SJSA1 (cell line): ENCODE measurements at regions not wholly inside any gene's neighbourhood (a gene's known extent, or its start where the extent isn't known, plus 50 kb on each side); places are given as distances from the start of the nearest gene placed in this dataset.
"Not testable (repeated sequence)": the region's sequence is repeated elsewhere in the genome, so short reads cannot be mapped to it uniquely, and the experiment has no call there.

Experiments used
- DNase-seq, 2 experiments: peaks; one replicate each; pipeline ENCODE4 v3.0.0-alpha.2; 2015 to 2020; ENCODE audit warnings: low spot score in 2 of 2, low read depth in 1 of 2
- H3K27ac ChIP-seq: fragments of 250-450 bp; sonication (Bioruptor Pico); 2 replicates; pipeline ENCODE4 v1.5.1; 2020; ENCODE audit warnings: mild to moderate bottlenecking, moderate library complexity
- H3K27me3 ChIP-seq: fragments of 250-450 bp; sonication (Bioruptor Pico); replicated peaks from 2 replicates; pipeline ENCODE4 v1.5.1; 2020; ENCODE audit warnings: mild to moderate bottlenecking, moderate library complexity
- H3K36me3 ChIP-seq: fragments of 250-450 bp; sonication (Bioruptor Pico); 2 replicates; pipeline ENCODE4 v1.5.1; 2020; ENCODE audit warnings: mild to moderate bottlenecking
- H3K4me1 ChIP-seq: fragments of 250-450 bp; sonication (Bioruptor Pico); replicated peaks from 2 replicates; pipeline ENCODE4 v1.6.1; 2021; ENCODE audit warnings: mild to moderate bottlenecking
- H3K4me3 ChIP-seq: fragments of 250-450 bp; sonication (Bioruptor Pico); 2 replicates; pipeline ENCODE4 v1.5.1; 2020; ENCODE audit warnings: mild to moderate bottlenecking
- H3K9me3 ChIP-seq: fragments of 250-450 bp; sonication (Bioruptor Pico); replicated peaks from 2 replicates; pipeline ENCODE4 v1.5.1; 2020; ENCODE audit warnings: mild to moderate bottlenecking

- H3K9me3 ChIP-seq = no peaks in the 10 kb centered on the region
- no peaks in the 10 kb centered on the region for H3K27me3 ChIP-seq
- no peaks in the 10 kb centered on the region for H3K4me1 ChIP-seq
- H3K27ac ChIP-seq = no peak overlapping the region
- no peak overlapping the region for H3K4me3 ChIP-seq
- H3K36me3 ChIP-seq = no peaks in the 10 kb centered on the region
- no peak for DNase-seq
Observed at GRCh38 chr2:41038408-41038807, 586.5 kb upstream of the SLC8A1 start.

GRCh38 chr2:41039750-41040149 lies 587.9 kb upstream of the SLC8A1 start:
- not testable (repeated sequence) for H3K9me3 ChIP-seq, DNase-seq, H3K4me3 ChIP-seq, H3K27ac ChIP-seq, H3K27me3 ChIP-seq, H3K36me3 ChIP-seq, H3K4me1 ChIP-seq

GRCh38 chr2:41040782-41041520 lies 589.1 kb upstream of the SLC8A1 start:
- H3K4me3 ChIP-seq = no peak overlapping the region
- DNase-seq = no peak
- no peaks in the 10 kb centered on the region for H3K36me3 ChIP-seq
- H3K9me3 ChIP-seq = no peaks in the 10 kb centered on the region
- H3K27me3 ChIP-seq = no peaks in the 10 kb centered on the region
- H3K27ac ChIP-seq = no peak overlapping the region
- H3K4me1 ChIP-seq = no peaks in the 10 kb centered on the region

GRCh38 chr2:41042343-41042742 lies 590.5 kb upstream of the SLC8A1 start:
- Histone ChIP-seq H3K27ac (no peak overlapping the region), H3K36me3 (no peaks in the 10 kb centered on the region), H3K4me1 (no peaks in the 10 kb centered on the region), H3K9me3 (no peaks in the 10 kb centered on the region), H3K4me3 (no peak overlapping the region), H3K27me3 (no peaks in the 10 kb centered on the region)
- DNase-seq = no peak

GRCh38 chr2:41061356-41061755 lies 609.5 kb upstream of the SLC8A1 start:
- H3K27me3 ChIP-seq = no peaks in the 10 kb centered on the region; the same call in 1 of the 2 replicates
- no peaks in the 10 kb centered on the region for H3K9me3 ChIP-seq
- H3K36me3 ChIP-seq = no peaks in the 10 kb centered on the region
- DNase-seq = no peak
- no peak overlapping the region for H3K27ac ChIP-seq
- no peaks in the 10 kb centered on the region for H3K4me1 ChIP-seq
- no peak overlapping the region for H3K4me3 ChIP-seq

GRCh38 chr2:41062336-41062735 lies 610.4 kb upstream of the SLC8A1 start:
- H3K4me1 ChIP-seq = no peaks in the 10 kb centered on the region
- no peak for DNase-seq

GRCh38 chr2:41066168-41066567 lies 614.3 kb upstream of the SLC8A1 start:
- no peak overlapping the region for H3K4me3 ChIP-seq
- no peak for DNase-seq
- H3K9me3 ChIP-seq = no peaks in the 10 kb centered on the region
- H3K4me1 ChIP-seq = no peaks in the 10 kb centered on the region
- no peak overlapping the region for H3K27ac ChIP-seq
- H3K36me3 ChIP-seq = no peaks in the 10 kb centered on the region
- H3K27me3 ChIP-seq = no peaks in the 10 kb centered on the region

More at GRCh38 chr2:41062336-41062735, 610.4 kb upstream of the SLC8A1 start:
- no peaks in the 10 kb centered on the region for H3K9me3 ChIP-seq
- no peaks in the 10 kb centered on the region; the same call in 1 of the 2 replicates for H3K27me3 ChIP-seq
- no peak overlapping the region for H3K27ac ChIP-seq
- no peaks in the 10 kb centered on the region for H3K36me3 ChIP-seq
- H3K4me3 ChIP-seq = no peak overlapping the region

- H3K36me3 ChIP-seq = no peaks in the 10 kb centered on the region
- no peaks in the 10 kb centered on the region for H3K4me1 ChIP-seq
- no peaks in the 10 kb centered on the region for H3K27me3 ChIP-seq
- no peak overlapping the region for H3K27ac ChIP-seq
- H3K4me3 ChIP-seq = no peak overlapping the region
- no peaks in the 10 kb centered on the region for H3K9me3 ChIP-seq
- DNase-seq = no peak
Observed at GRCh38 chr2:41068740-41069139, 616.9 kb upstream of the SLC8A1 start.

GRCh38 chr2:41078341-41078740 lies 626.5 kb upstream of the SLC8A1 start:
- Histone ChIP-seq H3K36me3 (no peaks in the 10 kb centered on the region), H3K4me1 (no peaks in the 10 kb centered on the region), H3K27ac (no peak overlapping the region), H3K9me3 (no peaks in the 10 kb centered on the region), H3K27me3 (no peaks in the 10 kb centered on the region), H3K4me3 (no peak overlapping the region)
- no peak for DNase-seq

- H3K36me3 ChIP-seq = no peaks in the 10 kb centered on the region
- no peak for DNase-seq
- H3K4me3 ChIP-seq = no peak overlapping the region
- H3K27me3 ChIP-seq = no peaks in the 10 kb centered on the region
- H3K9me3 ChIP-seq = no peaks in the 10 kb centered on the region
- no peak overlapping the region for H3K27ac ChIP-seq
- H3K4me1 ChIP-seq = no peaks in the 10 kb centered on the region
Observed at GRCh38 chr2:41079011-41079410, 627.1 kb upstream of the SLC8A1 start.

- no peaks in the 10 kb centered on the region for H3K27me3 ChIP-seq
- DNase-seq = no peak
- H3K36me3 ChIP-seq = no peaks in the 10 kb centered on the region
- H3K27ac ChIP-seq = no peak overlapping the region
- no peaks in the 10 kb centered on the region for H3K9me3 ChIP-seq
- no peaks in the 10 kb centered on the region for H3K4me1 ChIP-seq
- H3K4me3 ChIP-seq = no peak overlapping the region
Observed at GRCh38 chr2:41084321-41084720, 632.4 kb upstream of the SLC8A1 start.

- no peaks in the 10 kb centered on the region for H3K4me1 ChIP-seq
- DNase-seq = no peak
- no peaks in the 10 kb centered on the region for H3K36me3 ChIP-seq
- H3K4me3 ChIP-seq = no peak overlapping the region
- H3K27ac ChIP-seq = no peak overlapping the region
- no peaks in the 10 kb centered on the region for H3K9me3 ChIP-seq
- H3K27me3 ChIP-seq = no peaks in the 10 kb centered on the region
Observed at GRCh38 chr2:41087946-41088345, 636.1 kb upstream of the SLC8A1 start.

GRCh38 chr2:41101281-41101680 lies 649.4 kb upstream of the SLC8A1 start:
- Histone ChIP-seq H3K27ac (no peak overlapping the region), H3K27me3 (0 out of 2 replicates have a peak, but pooled peaks cover 3% of the 10 kb centered on the region), H3K36me3 (no peaks in the 10 kb centered on the region), H3K4me3 (no peak overlapping the region), H3K4me1 (no peaks in the 10 kb centered on the region), H3K9me3 (no peaks in the 10 kb centered on the region)
- no peak for DNase-seq

GRCh38 chr2:41109744-41110143 lies 657.9 kb upstream of the SLC8A1 start:
- Histone ChIP-seq H3K27ac (no peak overlapping the region), H3K4me1 (no peaks in the 10 kb centered on the region), H3K4me3 (no peak overlapping the region)

More at GRCh38 chr2:41109744-41110143, 657.9 kb upstream of the SLC8A1 start:
- no peaks in the 10 kb centered on the region for H3K9me3 ChIP-seq
- H3K27me3 ChIP-seq = 0 out of 2 replicates have a peak, but pooled peaks cover 3% of the 10 kb centered on the region
- no peak for DNase-seq
- no peaks in the 10 kb centered on the region for H3K36me3 ChIP-seq
